ENCODE measurements at regions not wholly inside any gene's neighbourhood (a gene's known extent, or its start where the extent isn't known, plus 50 kb on each side); places are given as distances from the start of the nearest gene placed in this dataset.
"Not testable (repeated sequence)": the region's sequence is repeated elsewhere in the genome, so short reads cannot be mapped to it uniquely, and the experiment has no call there.

DNA sequence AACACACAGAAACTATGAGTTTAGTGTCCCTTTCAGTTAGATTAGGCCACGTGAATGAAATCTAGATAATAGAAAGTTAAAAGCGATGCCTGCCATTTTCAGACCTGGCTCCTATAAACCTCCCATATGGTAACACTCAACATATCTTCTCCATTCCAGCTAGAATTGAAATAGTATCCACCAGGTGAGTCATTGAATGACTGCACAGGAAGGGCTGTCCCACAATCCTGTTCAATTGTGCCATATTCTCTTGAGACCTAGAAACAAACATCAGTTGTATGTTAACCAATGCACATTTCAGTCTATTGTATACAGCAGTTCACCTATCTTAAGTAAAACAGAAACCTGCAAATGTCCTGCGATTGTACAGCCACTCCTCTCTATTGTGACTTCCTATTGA lies 659.3 kb upstream of the SLIT2 start:
- no peak for DNase-seq (ENCODE audit: low spot score)

DNA sequence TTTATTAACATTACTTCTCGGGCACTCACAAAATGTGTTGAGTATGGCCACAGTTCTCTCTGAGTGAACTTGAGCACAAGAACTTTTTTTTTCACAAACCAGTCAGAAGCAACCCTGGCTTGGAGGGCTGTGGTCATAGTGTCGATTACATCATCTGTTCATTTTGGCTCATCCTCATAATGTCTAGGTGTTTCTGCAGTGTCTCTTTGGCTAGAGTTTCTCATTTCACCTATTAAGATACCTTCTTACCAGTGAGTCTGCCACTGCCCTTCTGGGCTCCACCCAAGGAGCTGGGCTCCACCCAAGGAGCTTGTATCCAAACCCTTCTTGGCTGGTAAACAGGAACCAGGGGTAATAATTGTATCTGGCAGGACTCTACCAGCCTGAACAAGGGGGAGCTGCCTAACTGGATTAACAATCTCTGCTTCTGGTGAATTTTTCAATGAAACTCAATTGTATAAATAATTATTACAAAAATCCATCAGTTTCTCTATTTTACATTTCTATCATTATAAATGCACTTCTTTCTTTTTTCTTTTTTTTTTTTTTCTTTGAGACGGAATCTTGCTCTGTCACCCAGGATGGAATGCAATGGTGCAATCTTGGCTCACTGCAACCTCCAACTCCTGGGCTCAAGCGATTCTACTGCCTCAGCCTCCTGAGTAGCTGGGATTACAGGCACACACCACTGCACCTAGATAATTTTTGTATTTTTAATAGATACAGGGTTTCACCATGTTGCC lies 667.7 kb upstream of the SLIT2 start:
- no peak for DNase-seq (ENCODE audit: low spot score)

GRCh38 chr4:19580095-19580494 lies 671.6 kb upstream of the SLIT2 start:
- DNase-seq (ENCODE audit: low spot score): no peak

- DNase-seq (ENCODE audit: low spot score): no peak
These were observed 672.1 kb upstream of the SLIT2 start for GRCh38 chr4:19579608-19580007.

- DNase-seq (ENCODE audit: low spot score): no peak
These were observed 674.6 kb upstream of the SLIT2 start for GRCh38 chr4:19577097-19577496.

- no peak for DNase-seq (ENCODE audit: low spot score)
These were observed 675.8 kb upstream of the SLIT2 start for GRCh38 chr4:19575924-19576323.

DNA sequence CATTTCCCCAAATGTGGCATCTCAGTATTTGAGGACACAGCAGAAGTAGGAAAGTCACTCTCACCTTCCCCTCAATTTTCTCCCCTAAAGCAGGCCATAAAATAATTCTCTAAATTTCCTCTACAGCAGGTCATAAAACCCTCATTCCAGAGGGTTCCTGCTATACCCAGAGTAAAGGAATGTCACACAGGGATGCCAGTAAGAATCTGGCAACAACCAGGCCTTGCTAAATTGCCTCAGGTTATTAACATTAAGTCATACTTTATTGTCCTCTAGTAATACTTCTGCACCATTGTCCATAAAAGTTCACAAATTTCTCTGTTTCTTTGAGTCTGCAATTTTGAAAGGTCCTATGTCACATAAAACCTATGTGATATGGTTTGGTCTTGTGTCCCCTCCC lies 685.7 kb upstream of the SLIT2 start:
- no peak for DNase-seq (ENCODE audit: low spot score)

- no peak for DNase-seq (ENCODE audit: low spot score)
These were observed 689.2 kb upstream of the SLIT2 start for GRCh38 chr4:19562456-19562855.

DNA sequence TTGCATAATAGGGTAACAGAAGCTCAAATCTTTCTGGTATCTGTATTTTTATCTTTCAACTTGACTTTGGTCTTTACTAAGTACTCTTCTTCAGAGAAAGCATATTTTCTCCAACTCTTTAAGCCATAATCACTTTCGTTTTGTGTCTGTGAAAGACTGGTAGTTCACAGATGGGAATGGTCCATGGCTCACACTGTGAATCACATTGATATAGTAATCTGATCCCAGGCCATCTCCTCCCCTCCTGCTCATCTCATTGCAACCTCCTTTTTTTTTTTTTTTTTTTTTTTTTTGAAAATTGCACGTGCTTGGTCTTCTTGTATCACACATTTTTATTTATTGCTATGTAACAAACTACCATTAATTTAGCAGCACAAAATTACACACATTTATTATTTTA lies 694.5 kb upstream of the SLIT2 start:
- no peak for DNase-seq (ENCODE audit: low spot score)

DNA sequence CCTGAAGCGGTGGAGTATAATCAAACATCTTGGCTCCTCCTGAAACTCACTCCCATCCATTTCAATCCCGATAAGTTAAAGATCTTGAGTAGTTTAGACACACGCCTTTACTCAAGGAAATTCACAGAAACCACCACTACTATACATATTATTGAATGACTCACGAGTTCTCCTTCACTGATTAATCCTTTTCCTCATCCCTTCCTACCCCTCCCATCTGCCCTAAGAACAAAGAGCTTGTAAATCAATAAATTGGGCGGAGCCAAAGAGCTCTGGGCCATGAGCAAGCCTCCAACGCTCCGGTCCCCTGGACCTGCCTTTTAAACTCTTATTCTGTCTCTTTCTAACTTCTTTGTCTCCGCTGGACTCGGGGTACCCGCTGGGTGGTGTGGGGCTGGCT lies 695.4 kb upstream of the SLIT2 start:
- DNase-seq (ENCODE audit: low spot score): not testable (repeated sequence)

- no peak for DNase-seq (ENCODE audit: low spot score)
These were observed 704.2 kb upstream of the SLIT2 start for GRCh38 chr4:19547463-19547862.

GRCh38 chr4:19544446-19545125 lies 707.1 kb upstream of the SLIT2 start:
- DNase-seq (ENCODE audit: low spot score): no peak

DNA sequence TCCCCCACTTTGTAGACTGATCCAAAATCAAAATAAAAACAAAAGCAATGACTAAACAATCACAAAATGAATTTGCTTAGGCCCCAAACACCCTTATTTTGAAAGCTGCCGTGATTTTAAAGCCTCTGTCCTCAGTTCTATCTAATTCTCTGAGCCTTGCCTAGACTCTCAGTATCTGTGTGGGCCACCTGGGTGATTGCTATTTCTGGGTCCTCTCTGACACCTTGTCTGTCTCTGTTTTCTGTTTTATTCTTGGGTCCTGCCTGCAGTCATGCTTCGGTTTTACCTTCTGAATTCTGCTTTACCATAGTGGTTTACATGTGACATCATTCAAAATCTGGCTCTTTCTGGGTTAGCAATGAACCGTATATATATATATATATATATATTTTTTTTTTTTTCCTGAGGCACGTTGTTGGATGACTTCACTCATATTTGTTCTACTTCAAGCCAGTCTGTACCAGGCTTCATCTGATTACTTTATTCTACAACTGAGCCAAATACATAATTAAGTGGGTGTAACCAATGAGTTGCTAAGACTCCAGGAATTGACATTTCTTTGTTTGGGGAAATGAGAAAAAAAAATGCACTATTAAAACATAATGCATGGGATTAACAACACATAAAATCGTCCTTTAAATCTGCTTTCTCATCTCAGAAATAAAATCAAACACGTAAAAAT lies 710.7 kb upstream of the SLIT2 start:
- DNase-seq (ENCODE audit: low spot score): no peak

GRCh38 chr4:19539201-19539600 lies 712.5 kb upstream of the SLIT2 start:
- no peak for DNase-seq (ENCODE audit: low spot score)

DNA sequence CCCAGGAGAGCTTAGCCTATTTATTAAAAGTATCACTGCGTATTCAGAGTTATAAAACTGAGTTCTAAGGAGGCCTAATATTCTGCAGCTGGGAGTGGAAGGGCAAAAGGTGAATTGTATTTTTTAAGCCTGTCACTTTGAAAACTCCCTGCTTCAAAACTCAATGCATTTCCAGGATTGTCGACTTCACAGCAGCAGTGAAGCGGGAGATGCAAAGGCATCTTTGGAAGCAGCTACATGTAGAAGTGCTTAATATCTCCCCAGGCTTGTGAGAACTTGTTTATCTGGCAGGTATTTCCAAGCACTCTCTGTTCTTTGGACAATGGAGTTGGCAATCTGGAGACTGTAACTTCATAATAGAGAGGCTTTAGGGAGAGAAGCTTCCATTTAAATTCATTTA lies 717.5 kb upstream of the SLIT2 start:
- no peak for DNase-seq (ENCODE audit: low spot score)

DNA sequence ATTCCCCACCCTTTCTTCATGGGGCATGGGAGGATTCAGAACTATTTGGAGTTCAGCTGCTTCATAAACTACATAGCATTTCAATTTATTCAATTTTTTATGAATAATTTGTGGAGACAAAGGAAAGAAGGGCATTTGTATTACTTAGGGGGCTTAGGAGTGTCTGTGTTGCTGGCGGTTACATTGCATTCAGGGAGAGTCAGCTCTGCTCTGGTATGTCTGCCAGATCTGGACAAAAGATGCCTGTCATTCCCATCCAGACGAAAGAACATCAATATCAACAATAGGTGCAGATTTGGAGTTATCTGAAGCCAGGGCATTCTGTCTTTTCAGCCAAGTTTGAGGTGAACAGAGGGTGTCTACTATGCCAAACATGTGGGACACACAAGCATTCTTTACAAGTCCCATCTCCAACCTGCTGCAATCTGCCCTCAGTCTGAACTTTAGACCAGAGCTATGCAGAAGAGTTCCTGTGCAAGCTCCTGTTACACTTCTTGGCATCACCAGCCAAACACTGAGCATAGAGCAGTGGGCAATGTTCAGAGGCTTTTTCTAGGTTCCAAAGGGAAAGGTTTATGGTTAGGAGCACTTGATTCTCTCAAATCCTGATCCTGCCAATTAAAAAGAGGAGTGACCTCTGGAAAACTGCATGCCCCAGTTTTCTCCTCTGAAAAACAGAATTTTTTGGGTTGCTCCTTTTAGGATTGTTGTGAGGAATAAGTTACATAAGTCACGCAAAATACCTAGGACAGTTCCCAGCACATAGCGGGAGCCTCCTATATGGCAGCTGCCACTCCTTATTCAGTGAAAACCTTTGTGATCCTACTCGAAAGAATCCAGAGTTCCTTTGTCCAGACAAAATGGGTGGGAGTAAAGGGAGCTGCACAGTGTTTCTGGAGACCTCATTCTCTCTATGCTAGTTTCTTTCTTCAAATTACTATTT lies 719.5 kb upstream of the SLIT2 start:
- no peak for DNase-seq (ENCODE audit: low spot score)

DNA sequence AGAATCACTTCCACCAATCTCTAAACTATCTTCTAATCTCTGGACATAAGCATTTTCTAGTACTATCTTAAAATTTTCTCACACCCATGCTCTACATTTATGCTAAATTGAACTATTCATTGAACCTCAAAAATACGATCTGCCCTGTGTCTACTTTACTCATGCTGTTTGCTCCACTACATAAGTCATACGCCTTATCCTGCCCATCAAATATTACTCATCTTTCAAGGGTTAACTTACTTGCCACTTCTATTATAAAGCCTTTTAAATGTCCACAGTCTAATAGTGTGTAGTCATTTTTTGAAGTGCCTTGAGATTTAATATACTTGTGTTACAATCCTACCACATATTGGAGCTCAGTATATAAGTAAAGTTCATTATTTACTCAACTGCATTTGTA lies 727.7 kb upstream of the SLIT2 start:
- DNase-seq (ENCODE audit: low spot score): no peak

DNA sequence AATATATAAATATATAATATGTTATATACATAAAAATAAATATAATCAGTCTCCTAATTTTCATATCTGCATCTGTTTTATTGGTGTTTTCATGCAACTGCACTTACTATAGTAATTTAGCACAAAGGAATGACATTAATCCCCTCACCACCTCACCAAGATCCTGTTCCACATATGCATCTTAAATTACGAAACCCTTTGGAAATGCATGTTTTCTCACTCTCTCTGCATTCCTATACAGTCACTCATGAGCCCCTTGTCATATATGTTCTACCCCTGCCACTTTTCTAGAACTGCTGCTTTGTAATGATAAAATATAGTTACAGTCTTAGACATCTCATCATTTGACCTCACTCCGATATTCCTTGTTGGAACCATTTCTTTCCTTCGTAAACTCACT lies 728.7 kb upstream of the SLIT2 start:
- no peak for DNase-seq (ENCODE audit: low spot score)

GRCh38 chr4:19520939-19521520 lies 730.7 kb upstream of the SLIT2 start:
- DNase-seq (ENCODE audit: low spot score): no peak

- no peak for DNase-seq (ENCODE audit: low spot score)
These were observed 737.2 kb upstream of the SLIT2 start for GRCh38 chr4:19514276-19515070.

GRCh38 chr4:19512086-19512485 lies 739.6 kb upstream of the SLIT2 start:
- DNase-seq (ENCODE audit: low spot score): no peak
